Calu3 (cell line): ENCODE measurements at regions not wholly inside any gene's neighbourhood (a gene's known extent, or its start where the extent isn't known, plus 50 kb on each side); places are given as distances from the start of the nearest gene placed in this dataset.
"Not testable (repeated sequence)": the region's sequence is repeated elsewhere in the genome, so short reads cannot be mapped to it uniquely, and the experiment has no call there.

ENCODE experiments used
- BruUV-seq: library from RNA; stranded (reverse); fragments of 400-500 nt; replicated peaks from 2 replicates; lab custom pipeline; 2021; lab: Mats Ljungman, UMichigan
- CTCF ChIA-PET: fragments of 300-600 bp; sonication (Branson Sonifier 250); formaldehyde crosslinking; loops from one replicate; lab custom pipeline; 2022; ENCODE audit warnings: antibody characterized with exemption; lab: Charles Lee
- DNase-seq: peaks from one replicate; pipeline ENCODE4 v3.0.0; 2022
- H3K27ac Mint-ChIP-seq: one replicate; pipeline ENCODE4 v1.8.0; 2022; ENCODE audit warnings: mixed read lengths; ENCODE audit not compliant: unreplicated experiment
- H3K27me3 Mint-ChIP-seq: one replicate; pipeline ENCODE4 v1.8.0; 2022; ENCODE audit warnings: mixed read lengths; ENCODE audit not compliant: unreplicated experiment
- H3K36me3 Mint-ChIP-seq: one replicate; pipeline ENCODE4 v1.8.0; 2022; ENCODE audit warnings: mild to moderate bottlenecking, moderate library complexity, mixed read lengths; ENCODE audit not compliant: insufficient read depth, unreplicated experiment
- H3K4me1 Mint-ChIP-seq: one replicate; pipeline ENCODE4 v1.8.0; 2022; ENCODE audit warnings: mild to moderate bottlenecking, low read depth, mixed read lengths; ENCODE audit not compliant: unreplicated experiment
- H3K4me3 Mint-ChIP-seq: one replicate; pipeline ENCODE4 v1.8.0; 2022; ENCODE audit warnings: mild to moderate bottlenecking, low read depth, moderate library complexity, mixed read lengths; ENCODE audit not compliant: unreplicated experiment
- H3K9me3 Mint-ChIP-seq: one replicate; pipeline ENCODE4 v1.8.0; 2022; ENCODE audit warnings: low read depth, mixed read lengths; ENCODE audit not compliant: unreplicated experiment
- intact Hi-C: fragments of 100-400 bp; cut with micrococcal nuclease; formaldehyde crosslinking; loops from one replicate; pipeline ENCODE4 v1.10.0; 2022; ENCODE audit not compliant: unreplicated experiment
- TF ChIP-seq, protein P1 (sequence below): fragments of 200-600 bp; IDR thresholded peaks from one replicate; pipeline ENCODE4 v1.8.0; 2022; ENCODE audit warnings: antibody characterized with exemption; ENCODE audit not compliant: unreplicated experiment

DNA sequence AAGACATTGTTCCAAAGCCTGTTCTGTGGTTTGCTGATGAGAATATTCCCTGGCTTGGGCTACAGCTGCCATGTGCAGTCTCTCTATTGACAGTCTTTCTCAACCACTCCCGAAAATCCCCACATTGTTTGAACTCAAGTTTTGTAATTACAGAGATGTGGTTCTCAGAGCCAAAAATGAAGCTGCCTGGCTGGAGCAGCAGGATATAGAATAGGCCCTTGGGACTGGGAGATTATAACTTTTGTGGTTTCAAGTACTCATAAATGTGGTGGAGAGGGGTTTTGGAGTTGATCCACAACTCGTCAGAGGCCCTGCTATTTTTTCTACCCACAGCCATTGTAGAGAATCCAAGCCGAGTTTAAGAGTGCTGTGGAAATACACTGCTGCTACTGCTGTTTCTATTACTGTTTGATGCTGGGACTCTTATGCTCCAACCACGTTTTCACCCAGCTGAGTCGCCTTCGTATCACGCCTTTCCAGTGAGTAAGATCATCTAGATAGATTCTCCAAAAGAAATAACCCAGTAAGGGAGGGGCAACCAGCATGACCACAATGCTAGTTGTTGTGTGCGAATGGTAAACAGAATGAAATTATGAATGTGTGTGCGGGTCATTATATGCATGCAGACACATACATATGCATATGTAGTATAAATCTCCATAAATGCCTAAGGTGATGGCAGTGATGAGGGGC is 57.1 kb upstream of the ATXN3L start:
- DNase-seq = no peak
- H3K9me3 Mint-ChIP-seq = no peaks in the 10 kb centered on the region
- H3K27me3 Mint-ChIP-seq = no peaks in the 10 kb centered on the region
- H3K4me3 Mint-ChIP-seq = no peak overlapping the region
- TF ChIP-seq, protein P1, sequence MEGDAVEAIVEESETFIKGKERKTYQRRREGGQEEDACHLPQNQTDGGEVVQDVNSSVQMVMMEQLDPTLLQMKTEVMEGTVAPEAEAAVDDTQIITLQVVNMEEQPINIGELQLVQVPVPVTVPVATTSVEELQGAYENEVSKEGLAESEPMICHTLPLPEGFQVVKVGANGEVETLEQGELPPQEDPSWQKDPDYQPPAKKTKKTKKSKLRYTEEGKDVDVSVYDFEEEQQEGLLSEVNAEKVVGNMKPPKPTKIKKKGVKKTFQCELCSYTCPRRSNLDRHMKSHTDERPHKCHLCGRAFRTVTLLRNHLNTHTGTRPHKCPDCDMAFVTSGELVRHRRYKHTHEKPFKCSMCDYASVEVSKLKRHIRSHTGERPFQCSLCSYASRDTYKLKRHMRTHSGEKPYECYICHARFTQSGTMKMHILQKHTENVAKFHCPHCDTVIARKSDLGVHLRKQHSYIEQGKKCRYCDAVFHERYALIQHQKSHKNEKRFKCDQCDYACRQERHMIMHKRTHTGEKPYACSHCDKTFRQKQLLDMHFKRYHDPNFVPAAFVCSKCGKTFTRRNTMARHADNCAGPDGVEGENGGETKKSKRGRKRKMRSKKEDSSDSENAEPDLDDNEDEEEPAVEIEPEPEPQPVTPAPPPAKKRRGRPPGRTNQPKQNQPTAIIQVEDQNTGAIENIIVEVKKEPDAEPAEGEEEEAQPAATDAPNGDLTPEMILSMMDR = no peak
- intact Hi-C loops = no loop called here
- CTCF ChIA-PET = no interaction called here
- BruUV-seq = no TSS peak
- no peaks in the 10 kb centered on the region for H3K36me3 Mint-ChIP-seq
- no peak overlapping the region for H3K27ac Mint-ChIP-seq
- peaks cover 3% of the 10 kb centered on the region for H3K4me1 Mint-ChIP-seq

DNA sequence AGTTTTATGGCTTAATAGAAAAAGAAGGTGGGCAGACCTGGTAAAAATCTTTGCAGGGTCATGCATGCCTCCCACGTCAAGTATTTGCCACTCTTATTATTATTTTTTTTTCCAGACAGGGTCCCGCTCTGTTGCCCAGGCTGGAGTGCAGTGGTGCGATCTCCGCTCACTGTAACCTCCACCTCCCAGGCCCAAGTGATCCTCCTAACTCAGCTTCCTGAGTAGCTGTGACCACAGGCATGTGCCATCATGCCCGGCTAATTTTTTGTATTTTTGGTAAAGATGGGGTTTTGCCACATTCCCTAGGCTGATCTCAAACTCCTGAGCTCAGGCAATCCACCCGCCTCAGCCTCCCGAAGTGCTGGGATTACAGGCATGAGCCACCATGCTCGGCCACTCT is 55.7 kb upstream of the ATXN3L start:
- H3K4me3 Mint-ChIP-seq, DNase-seq, H3K27ac Mint-ChIP-seq, BruUV-seq, intact Hi-C loops, H3K27me3 Mint-ChIP-seq, H3K36me3 Mint-ChIP-seq, H3K9me3 Mint-ChIP-seq, CTCF ChIA-PET: not testable (repeated sequence)
- H3K4me1 Mint-ChIP-seq = peaks cover 12% of the 10 kb centered on the region

GRCh38 chrX:13374364-13374763 is 54.5 kb upstream of the ATXN3L start:
- Mint-ChIP-seq H3K4me1 (peaks cover 12% of the 10 kb centered on the region), H3K4me3 (no peak overlapping the region), H3K27me3 (no peaks in the 10 kb centered on the region), H3K27ac (no peak overlapping the region), H3K36me3 (no peaks in the 10 kb centered on the region), H3K9me3 (no peaks in the 10 kb centered on the region)
- TF ChIP-seq, protein P1 = no peak
- DNase-seq = no peak
- BruUV-seq = no TSS peak
- CTCF ChIA-PET = no interaction called here
- intact Hi-C loops = no loop called here

GRCh38 chrX:13373431-13374187 is 53.8 kb upstream of the ATXN3L start:
- TF ChIP-seq, protein P1 = no peak
- H3K4me3 Mint-ChIP-seq = no peak overlapping the region
- no peaks in the 10 kb centered on the region for H3K9me3 Mint-ChIP-seq
- no peak for DNase-seq
- no peaks in the 10 kb centered on the region for H3K27me3 Mint-ChIP-seq
- intact Hi-C loops = no loop called here
- no TSS peak for BruUV-seq
- peaks cover 12% of the 10 kb centered on the region for H3K4me1 Mint-ChIP-seq
- H3K27ac Mint-ChIP-seq = no peak overlapping the region
- CTCF ChIA-PET = no interaction called here
- no peaks in the 10 kb centered on the region for H3K36me3 Mint-ChIP-seq

DNA sequence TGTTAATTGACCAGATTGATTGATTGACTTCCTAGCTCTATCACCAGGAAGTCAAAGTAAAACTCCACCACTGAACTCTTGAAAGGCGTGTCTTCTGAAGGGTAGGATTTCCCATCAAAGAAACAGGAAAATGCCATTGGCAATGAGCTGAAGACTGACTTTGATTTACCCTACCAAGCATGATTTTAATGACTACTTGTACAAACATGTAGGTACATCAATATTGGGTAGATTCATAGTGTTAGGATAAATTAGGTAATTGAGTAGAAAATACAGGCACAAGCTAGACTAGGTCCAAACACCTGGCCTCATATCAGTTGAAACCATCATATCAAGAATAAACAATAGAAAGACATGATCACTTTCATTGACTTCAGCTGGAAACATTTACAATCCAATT is 53.2 kb upstream of the ATXN3L start:
- H3K27ac Mint-ChIP-seq = no peak overlapping the region
- TF ChIP-seq, protein P1 = no peak
- no peaks in the 10 kb centered on the region for H3K27me3 Mint-ChIP-seq
- H3K4me3 Mint-ChIP-seq = no peak overlapping the region
- peaks cover 2% of the 10 kb centered on the region for H3K9me3 Mint-ChIP-seq
- CTCF ChIA-PET = no interaction called here
- no peak for DNase-seq
- BruUV-seq = no TSS peak
- intact Hi-C loops = no loop called here
- peaks cover 17% of the 10 kb centered on the region for H3K4me1 Mint-ChIP-seq
- H3K36me3 Mint-ChIP-seq = no peaks in the 10 kb centered on the region
